Astrocyte of the cerebellum (primary cell): ENCODE measurements at regions not wholly inside any gene's neighbourhood (a gene's known extent, or its start where the extent isn't known, plus 50 kb on each side); places are given as distances from the start of the nearest gene placed in this dataset.

Source experiments
- DNase-seq: peaks from one replicate; pipeline ENCODE4 v3.0.0-alpha.2; 2011; ENCODE audit warnings: low read depth
- H3K4me3 ChIP-seq: 2 replicates; pipeline ENCODE4 v1.5.1; 2011; ENCODE audit warnings: mild to moderate bottlenecking, low read depth, low read length, moderate library complexity
- in situ Hi-C: cut with HindIII; loops from 2 replicates; pipeline ENCODE4 v1.10.0; 2017; ENCODE audit warnings: low sequenced_read_pairs
- TF ChIP-seq, protein P1 (sequence below): IDR thresholded peaks from 2 replicates; pipeline ENCODE4 v1.5.1; 2012; ENCODE audit warnings: low read length, low read depth, moderate library complexity, mild to moderate bottlenecking; ENCODE audit errors: missing control alignments

DNA sequence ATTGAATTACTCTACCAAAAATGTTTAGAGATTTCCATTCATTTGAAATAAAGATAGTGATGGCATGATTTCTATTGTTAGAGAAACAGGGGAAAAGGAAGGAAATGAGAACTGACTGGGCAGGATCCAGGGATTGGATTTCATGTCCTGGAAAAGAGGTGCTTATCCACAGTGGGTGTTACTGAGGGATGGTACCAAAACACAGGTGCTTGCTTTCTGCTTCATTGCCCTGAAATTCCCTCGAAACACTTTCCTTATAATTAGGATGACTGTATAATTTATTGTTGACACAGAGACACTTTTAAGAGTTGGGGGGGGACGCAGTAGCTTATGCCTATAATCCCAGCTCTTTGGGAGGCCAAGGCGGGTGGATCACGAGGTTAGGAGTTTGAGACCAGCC, 185.0 kb upstream of the KCNK2 start:
- in situ Hi-C loops = no loop called here
- TF ChIP-seq, protein P1, sequence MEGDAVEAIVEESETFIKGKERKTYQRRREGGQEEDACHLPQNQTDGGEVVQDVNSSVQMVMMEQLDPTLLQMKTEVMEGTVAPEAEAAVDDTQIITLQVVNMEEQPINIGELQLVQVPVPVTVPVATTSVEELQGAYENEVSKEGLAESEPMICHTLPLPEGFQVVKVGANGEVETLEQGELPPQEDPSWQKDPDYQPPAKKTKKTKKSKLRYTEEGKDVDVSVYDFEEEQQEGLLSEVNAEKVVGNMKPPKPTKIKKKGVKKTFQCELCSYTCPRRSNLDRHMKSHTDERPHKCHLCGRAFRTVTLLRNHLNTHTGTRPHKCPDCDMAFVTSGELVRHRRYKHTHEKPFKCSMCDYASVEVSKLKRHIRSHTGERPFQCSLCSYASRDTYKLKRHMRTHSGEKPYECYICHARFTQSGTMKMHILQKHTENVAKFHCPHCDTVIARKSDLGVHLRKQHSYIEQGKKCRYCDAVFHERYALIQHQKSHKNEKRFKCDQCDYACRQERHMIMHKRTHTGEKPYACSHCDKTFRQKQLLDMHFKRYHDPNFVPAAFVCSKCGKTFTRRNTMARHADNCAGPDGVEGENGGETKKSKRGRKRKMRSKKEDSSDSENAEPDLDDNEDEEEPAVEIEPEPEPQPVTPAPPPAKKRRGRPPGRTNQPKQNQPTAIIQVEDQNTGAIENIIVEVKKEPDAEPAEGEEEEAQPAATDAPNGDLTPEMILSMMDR = no peak
- H3K4me3 ChIP-seq = no peak overlapping the region
- DNase-seq = no peak

DNA sequence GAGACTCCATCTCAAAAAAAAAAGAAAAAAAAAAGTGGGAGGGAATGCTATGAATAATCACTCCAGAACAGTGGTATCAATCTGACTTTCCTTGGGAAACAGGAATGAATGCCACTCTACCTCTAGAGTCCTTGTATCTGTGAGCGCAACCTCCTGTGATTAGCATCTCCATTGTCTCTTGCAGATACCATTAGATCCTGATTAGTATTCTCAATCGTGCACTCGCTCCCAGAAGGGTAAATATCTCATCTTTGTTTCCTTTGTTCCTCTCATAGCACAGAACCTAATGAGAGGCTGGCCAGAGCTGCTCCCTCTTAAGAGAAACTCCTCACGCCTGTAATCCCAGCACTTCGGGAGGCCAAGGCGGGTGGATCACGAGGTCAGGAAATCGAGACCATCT, 184.4 kb upstream of the KCNK2 start:
- no peak for DNase-seq
- no peak overlapping the region for H3K4me3 ChIP-seq
- in situ Hi-C loops = no loop called here
- TF ChIP-seq, protein P1 = no peak

DNA sequence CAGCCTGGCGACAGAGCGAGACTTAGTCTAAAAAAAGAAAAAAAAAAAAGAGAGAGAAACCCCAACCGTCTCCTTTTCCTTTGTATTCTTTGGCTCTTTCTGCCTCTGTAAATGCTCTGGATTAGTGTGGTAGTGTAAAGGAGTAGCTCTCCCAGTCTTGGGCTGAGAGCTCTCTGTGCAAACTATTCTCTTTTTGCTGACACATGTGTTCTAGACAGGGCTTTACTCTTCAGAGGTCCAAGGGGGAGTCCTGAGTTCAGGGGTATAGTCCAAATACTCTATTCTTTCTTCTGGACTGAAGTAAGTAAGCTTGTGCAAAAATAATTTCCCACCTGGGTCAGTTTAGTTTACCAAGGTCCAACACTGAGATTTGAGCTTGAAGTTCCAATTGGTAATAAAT, 183.8 kb upstream of the KCNK2 start:
- no peak for DNase-seq
- in situ Hi-C loops = no loop called here
- TF ChIP-seq, protein P1 = no peak
- no peak overlapping the region for H3K4me3 ChIP-seq

DNA sequence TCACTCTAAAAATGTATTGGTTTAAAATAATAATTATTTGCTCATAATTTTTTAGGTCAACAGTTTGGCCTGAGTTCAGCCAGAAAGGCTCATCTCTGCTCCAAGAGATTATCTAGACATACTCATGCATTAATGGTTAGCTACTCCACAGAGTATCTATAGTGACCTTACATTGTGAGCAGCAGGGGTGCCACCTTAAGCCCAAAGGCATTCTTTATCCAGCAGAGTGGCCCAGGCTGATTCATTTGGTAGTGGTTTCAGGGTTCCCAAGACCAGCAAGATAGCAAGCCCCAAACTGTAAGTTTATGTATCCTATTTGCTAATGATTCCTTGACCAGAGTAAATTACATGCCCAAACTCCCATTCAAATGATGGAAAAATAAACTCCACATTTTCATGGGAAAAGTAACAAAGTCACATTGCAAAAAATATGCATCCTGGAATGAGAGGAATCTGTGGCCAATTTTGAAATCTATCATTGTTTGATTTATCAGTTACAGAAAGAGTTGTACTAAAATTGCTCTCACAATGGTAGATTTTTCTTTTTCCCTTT, 182.6 kb upstream of the KCNK2 start:
- H3K4me3 ChIP-seq = no peak overlapping the region
- TF ChIP-seq, protein P1 = no peak
- in situ Hi-C loops = no loop called here
- DNase-seq = peak; percentile 6

DNA sequence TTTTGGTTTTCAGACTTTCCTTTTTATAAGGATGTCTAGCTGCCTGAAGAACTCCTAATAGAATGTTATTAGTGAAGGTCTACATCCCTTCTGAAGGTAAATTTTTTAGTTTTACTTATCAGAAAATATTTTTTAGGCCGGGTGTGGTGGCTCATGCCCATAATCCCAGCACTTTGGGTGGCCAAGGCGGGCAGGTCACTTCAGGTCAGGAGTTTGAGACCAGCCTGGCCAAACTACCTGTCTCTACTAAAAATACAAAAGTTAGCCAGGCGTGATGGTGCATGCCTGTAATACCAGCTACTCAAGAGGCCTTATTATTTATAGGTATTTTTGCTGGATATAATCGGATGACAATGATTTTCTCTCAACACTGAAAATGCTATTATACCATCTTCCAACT, 181.9 kb upstream of the KCNK2 start:
- in situ Hi-C loops = no loop called here
- TF ChIP-seq, protein P1 = no peak

DNA sequence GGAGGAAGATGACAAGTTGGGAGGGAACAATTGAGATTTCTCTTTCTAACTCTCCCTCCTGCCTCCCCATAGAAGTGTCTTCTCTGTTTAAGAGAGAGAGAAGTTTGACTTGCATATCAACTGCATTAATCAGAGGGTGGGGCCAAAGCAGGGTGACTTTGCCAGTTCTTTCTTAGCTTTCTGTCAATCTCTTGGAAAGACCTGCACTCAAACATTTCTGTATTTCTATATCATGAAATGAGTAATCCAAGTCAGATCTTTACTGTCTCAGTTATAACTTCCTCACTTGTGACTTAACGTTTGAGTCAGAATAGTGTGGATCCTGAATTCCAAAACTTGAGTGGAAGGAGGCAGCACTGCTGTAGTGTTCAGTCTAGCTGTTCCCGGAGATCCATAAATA, 180.8 kb upstream of the KCNK2 start:
- H3K4me3 ChIP-seq = no peak overlapping the region
- in situ Hi-C loops = no loop called here
- TF ChIP-seq, protein P1 = no peak
- no peak for DNase-seq

More for the DNA sequence above, 181.9 kb upstream of the KCNK2 start:
- H3K4me3 ChIP-seq = no peak overlapping the region
- no peak for DNase-seq
